Epithelial cell of esophagus (primary cell): ENCODE measurements at regions not wholly inside any gene's neighbourhood (a gene's known extent, or its start where the extent isn't known, plus 50 kb on each side); places are given as distances from the start of the nearest gene placed in this dataset.
A peak's percentile ranks its signal among the peaks of the same experiment; 100 is the strongest.

ENCODE experiments used
- DNase-seq: peaks from one replicate; pipeline ENCODE4 v3.0.0; 2010; ENCODE audit warnings: low read depth
- H3K4me3 ChIP-seq: 2 replicates; pipeline ENCODE4 v1.5.1; 2011; ENCODE audit warnings: mild to moderate bottlenecking, low read length, control low read depth
- CTCF ChIP-seq: IDR thresholded peaks from 2 replicates; pipeline ENCODE4 v1.5.1; 2011; ENCODE audit warnings: low read depth, mild to moderate bottlenecking, low read length, control low read depth, inconsistent platforms; ENCODE audit not compliant: insufficient read depth; ENCODE audit errors: missing control alignments

DNA sequence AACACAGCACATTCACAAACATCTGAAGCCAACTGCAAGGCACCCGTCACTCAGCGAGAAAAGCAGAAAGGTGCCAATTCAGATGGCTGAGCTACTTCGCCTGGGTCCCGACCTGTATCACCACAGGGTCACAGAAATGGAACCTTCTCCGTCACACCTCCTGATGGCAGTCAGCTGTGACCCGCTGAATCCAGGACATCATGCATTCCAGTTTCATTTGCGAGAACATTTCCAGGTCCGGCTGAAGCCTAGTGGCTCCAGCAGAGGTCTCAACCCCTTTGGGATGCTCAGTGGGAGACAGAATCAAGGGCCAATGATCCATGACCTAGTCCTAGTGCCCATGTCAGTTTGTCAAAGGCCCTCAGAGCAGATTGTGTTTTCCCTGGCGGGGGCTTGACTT lies 193.6 kb upstream of the KLF14 start:
- TF ChIP-seq CTCF, result no peak
- no peak overlapping the region for H3K4me3 ChIP-seq

DNA sequence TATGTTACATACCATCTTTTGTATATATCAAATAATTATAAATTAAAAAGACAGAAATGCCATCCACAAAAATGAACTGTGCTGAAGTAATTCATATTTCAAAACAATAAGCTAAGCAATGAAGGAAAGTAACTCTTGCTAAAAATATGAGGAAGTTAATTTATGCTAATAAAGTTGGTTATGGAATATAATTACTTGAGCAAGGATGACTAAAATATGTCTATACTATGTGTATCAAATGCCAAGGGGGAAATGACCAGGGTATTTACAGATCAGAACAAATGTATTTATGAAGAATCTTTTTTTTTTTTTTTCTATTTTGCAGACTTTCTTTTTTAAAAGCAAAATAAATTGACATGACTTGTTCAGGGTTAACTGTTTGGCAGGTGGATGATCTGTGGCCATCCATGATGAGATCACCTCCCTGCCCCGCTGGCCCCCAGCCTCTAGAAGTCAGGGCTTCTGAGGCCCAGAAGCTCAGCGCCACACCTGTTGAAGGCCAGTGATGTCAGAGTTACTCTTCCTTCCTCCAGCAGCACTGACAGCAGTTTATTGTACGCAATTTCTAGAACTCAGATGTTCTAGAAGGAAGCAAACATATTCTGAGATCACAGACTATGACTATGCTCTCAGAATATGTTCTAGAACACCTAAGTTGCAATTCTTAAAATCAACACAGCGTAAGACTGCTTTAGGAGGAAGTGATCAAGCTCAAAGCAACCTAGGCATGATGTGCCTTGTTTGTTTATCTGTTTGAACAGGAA lies 196.1 kb upstream of the KLF14 start:
- no peak overlapping the region for H3K4me3 ChIP-seq
- DNase-seq, result peak; percentile 84
- TF ChIP-seq CTCF, result no peak

More for the DNA sequence above, 193.6 kb upstream of the KLF14 start:
- no peak for DNase-seq

DNA sequence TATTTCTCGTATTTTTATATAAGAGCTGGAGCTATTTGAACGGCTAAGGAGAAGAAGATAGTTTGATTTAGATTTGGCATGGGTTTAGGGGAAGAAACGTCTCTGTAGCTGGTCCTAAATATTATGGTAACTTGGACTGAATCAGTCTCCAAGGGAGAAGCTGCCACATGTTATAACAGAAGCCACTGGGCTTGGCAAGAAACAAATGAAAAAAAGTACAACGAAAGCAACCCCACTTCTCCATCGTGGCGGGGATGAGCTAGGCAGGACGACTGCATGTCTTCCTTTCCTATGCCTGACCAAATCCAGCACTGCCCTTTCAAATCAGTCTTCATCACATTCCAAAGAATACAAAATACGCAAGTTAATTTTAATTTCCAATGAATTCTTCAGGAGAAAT lies 196.7 kb upstream of the KLF14 start:
- H3K4me3 ChIP-seq, result no peak overlapping the region
- TF ChIP-seq CTCF, result no peak
- no peak for DNase-seq

DNA sequence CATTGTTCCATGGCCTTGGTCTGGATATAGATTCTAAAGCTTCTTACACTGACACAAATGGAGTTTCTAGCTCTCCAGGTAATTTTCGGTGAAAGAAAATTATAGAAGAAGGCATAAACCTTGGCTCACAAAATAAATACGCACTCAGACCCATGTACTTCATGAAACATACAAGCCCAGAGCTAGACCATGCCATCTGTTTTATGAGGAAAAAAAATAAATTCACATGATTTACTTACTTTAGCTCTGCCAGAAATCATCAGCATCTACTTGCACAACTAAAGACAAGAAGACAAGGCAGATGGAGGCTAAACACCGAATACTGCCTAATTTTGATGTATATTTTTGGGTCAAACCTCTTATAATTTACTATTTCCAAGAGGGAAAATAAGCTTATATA lies 197.4 kb upstream of the KLF14 start:
- TF ChIP-seq CTCF, result no peak
- DNase-seq, result no peak
- H3K4me3 ChIP-seq, result no peak overlapping the region

DNA sequence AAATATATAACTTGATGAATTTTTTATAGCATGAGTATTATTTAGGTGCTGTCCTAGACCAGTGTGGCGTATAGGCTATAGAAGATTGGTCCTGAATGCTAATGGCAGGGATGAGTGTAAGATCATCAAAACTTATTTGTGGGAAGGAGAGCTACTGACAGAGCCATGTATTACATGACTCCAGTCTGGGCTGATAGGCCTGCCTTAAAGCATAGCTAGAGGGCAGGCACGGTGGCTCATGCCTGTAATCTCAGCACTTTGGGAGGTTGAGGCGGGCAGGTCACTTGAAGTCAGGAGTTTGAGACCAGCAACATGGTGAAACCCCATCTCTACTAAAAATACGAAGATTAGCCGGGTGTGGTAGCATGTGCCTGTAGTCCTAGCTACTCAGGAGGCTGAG lies 198.1 kb upstream of the KLF14 start:
- DNase-seq, result no peak
- TF ChIP-seq CTCF, result no peak
- no peak overlapping the region for H3K4me3 ChIP-seq

GRCh38 chr7:130932667-130933432 lies 198.8 kb upstream of the KLF14 start:
- no peak for TF ChIP-seq CTCF
- H3K4me3 ChIP-seq, result no peak overlapping the region
- no peak for DNase-seq
